K562 (cell line): ENCODE measurements at regions not wholly inside any gene's neighbourhood (a gene's known extent, or its start where the extent isn't known, plus 50 kb on each side); places are given as distances from the start of the nearest gene placed in this dataset.

Experiments
- BACH1 ChIP-seq: fragments of 200-800 bp; sonication (Bioruptor generic); IDR thresholded peaks from 2 replicates; pipeline ENCODE4 v1.6.1; 2016; ENCODE audit warnings: missing genetic modification characterization, missing compliant biosample characterization
- CBX5 ChIP-seq: IDR thresholded peaks from 2 replicates; pipeline ENCODE4 v1.6.1; 2014; ENCODE audit warnings: low read depth, borderline replicate concordance
- FIP1L1 ChIP-seq: fragments of 200-400 bp; formaldehyde crosslinking; IDR thresholded peaks from 2 replicates; pipeline ENCODE4 v1.6.1; 2018; ENCODE audit warnings: mild to moderate bottlenecking, low read depth, low read length; ENCODE audit not compliant: poor library complexity, severe bottlenecking
- HDAC1 ChIP-seq, 2 experiments: fragments of 450-650 bp; IDR thresholded peaks; 2 replicates each; pipeline ENCODE4 v1.6.1; 2016 to 2017; ENCODE audit warnings: inconsistent platforms in 1 of 2, mild to moderate bottlenecking in 1 of 2, moderate library complexity in 1 of 2
- HDAC2 ChIP-seq: fragments of 450-650 bp; IDR thresholded peaks from 2 replicates; pipeline ENCODE4 v1.6.1; 2016; ENCODE audit warnings: mild to moderate bottlenecking
- ILF3 ChIP-seq: fragments of 450-650 bp; IDR thresholded peaks from 2 replicates; pipeline ENCODE4 v1.6.1; 2018; ENCODE audit warnings: antibody characterized with exemption, mild to moderate bottlenecking, moderate library complexity, borderline replicate concordance
- MAZ ChIP-seq, 2 experiments: fragments of 450-650 bp in 1 of 2; sonication (generic) in 1 of 2; formaldehyde crosslinking; IDR thresholded peaks in 1 of 2; conservative IDR thresholded peaks in 1 of 2; 2 replicates each; pipeline versions ENCODE4 v1.4.0 to v1.5.0; 2020; ENCODE audit warnings: mild to moderate bottlenecking in 1 of 2, missing genetic modification reagents in 1 of 2
- MCM2 ChIP-seq: fragments of 450-650 bp; IDR thresholded peaks from 2 replicates; pipeline ENCODE4 v1.6.1; 2017; ENCODE audit warnings: low read depth, mild to moderate bottlenecking
- NR2F6 ChIP-seq: fragments of 450-650 bp; formaldehyde crosslinking; IDR thresholded peaks from 2 replicates; pipeline ENCODE4 v1.4.0; 2020; ENCODE audit warnings: mild to moderate bottlenecking
- POU5F1 ChIP-seq: fragments of 150-350 bp; IDR thresholded peaks from 2 replicates; pipeline ENCODE4 v1.6.1; 2014; ENCODE audit warnings: borderline replicate concordance, low read length, low read depth, mild to moderate bottlenecking; ENCODE audit not compliant: partially characterized antibody
- TAF15 ChIP-seq: fragments of 200-400 bp; formaldehyde crosslinking; IDR thresholded peaks from 2 replicates; pipeline ENCODE4 v1.6.1; 2017; ENCODE audit warnings: mild to moderate bottlenecking, low read depth, low read length, moderate library complexity
- ZBED1 ChIP-seq: IDR thresholded peaks from 2 replicates; pipeline ENCODE4 v1.6.1; 2014
- ZNF263 ChIP-seq: sonication (generic); formaldehyde crosslinking; IDR thresholded peaks from 2 replicates; pipeline ENCODE4 v1.8.0; 2022; ENCODE audit warnings: mild to moderate bottlenecking, missing genetic modification reagents, borderline replicate concordance
- ZNF584 ChIP-seq: fragments of 200-800 bp; sonication (Bioruptor generic); IDR thresholded peaks from 2 replicates; pipeline ENCODE4 v1.6.1; 2016; ENCODE audit warnings: low read depth, mild to moderate bottlenecking, missing genetic modification characterization, missing compliant biosample characterization
- TF ChIP-seq, protein P1 (sequence below): sonication (generic); formaldehyde crosslinking; IDR thresholded peaks from 2 replicates; pipeline ENCODE4 v1.8.0; 2022; ENCODE audit warnings: mild to moderate bottlenecking, missing genetic modification reagents

DNA sequence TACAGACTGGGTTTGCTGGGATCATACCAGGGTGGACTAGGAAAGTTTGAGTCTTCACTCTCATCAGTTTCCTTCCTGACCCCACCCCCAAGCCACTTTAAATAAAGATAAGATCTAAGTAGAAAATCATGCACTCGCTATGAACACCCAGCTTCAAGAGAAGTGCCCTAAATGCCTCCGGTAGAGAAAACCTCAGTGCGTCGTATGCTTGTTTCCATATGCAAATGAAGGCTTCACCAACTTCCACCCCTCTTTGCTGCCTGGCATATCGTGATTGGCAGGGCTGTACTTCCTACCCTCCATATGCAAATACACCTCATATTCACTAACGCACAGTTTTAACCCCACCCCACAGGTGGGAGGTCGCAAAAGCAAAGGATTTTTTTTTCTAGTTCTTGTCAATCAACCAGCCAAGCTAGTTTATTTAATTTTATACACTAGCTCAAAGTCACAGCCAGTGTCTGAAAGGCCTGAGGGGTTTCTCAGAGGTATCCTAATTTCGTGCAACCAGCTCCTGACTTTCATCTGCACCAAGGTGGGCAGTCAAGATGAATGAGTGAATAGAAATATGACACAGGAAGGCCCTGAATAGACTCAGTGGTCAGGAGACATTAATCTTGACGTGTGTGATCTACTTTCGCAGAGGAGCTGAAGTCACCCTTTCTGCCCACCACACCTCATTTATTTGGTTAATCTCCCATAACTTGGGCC lies 121.1 kb upstream of the TSHZ3 start (continued):
- TF ChIP-seq FIP1L1 (no peak), POU5F1 (no peak), TAF15 (no peak), HDAC2 (no peak), CBX5 (no peak), ZBED1 (no peak), ILF3 (no peak), MAZ (CRISPR knock-in tag; conservative IDR thresholded peaks at IDR 0.05 in 1 of 2, IDR thresholded peaks at IDR 0.05 in 1 of 2) (no peak), HDAC1 (IDR thresholded peaks at IDR 0.05) (no peak), NR2F6 (no peak), ZNF584 (CRISPR knock-in tag) (no peak), BACH1 (tag) (no peak), ZNF263 (CRISPR knock-in tag) (no peak), MCM2 (no peak)
- TF ChIP-seq, protein P1, sequence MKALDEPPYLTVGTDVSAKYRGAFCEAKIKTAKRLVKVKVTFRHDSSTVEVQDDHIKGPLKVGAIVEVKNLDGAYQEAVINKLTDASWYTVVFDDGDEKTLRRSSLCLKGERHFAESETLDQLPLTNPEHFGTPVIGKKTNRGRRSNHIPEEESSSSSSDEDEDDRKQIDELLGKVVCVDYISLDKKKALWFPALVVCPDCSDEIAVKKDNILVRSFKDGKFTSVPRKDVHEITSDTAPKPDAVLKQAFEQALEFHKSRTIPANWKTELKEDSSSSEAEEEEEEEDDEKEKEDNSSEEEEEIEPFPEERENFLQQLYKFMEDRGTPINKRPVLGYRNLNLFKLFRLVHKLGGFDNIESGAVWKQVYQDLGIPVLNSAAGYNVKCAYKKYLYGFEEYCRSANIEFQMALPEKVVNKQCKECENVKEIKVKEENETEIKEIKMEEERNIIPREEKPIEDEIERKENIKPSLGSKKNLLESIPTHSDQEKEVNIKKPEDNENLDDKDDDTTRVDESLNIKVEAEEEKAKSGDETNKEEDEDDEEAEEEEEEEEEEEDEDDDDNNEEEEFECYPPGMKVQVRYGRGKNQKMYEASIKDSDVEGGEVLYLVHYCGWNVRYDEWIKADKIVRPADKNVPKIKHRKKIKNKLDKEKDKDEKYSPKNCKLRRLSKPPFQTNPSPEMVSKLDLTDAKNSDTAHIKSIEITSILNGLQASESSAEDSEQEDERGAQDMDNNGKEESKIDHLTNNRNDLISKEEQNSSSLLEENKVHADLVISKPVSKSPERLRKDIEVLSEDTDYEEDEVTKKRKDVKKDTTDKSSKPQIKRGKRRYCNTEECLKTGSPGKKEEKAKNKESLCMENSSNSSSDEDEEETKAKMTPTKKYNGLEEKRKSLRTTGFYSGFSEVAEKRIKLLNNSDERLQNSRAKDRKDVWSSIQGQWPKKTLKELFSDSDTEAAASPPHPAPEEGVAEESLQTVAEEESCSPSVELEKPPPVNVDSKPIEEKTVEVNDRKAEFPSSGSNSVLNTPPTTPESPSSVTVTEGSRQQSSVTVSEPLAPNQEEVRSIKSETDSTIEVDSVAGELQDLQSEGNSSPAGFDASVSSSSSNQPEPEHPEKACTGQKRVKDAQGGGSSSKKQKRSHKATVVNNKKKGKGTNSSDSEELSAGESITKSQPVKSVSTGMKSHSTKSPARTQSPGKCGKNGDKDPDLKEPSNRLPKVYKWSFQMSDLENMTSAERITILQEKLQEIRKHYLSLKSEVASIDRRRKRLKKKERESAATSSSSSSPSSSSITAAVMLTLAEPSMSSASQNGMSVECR: no peak
- TF ChIP-seq, all 486 proteins: peak for 0
